GM23248 (cell line): ENCODE measurements at regions not wholly inside any gene's neighbourhood (a gene's known extent, or its start where the extent isn't known, plus 50 kb on each side); places are given as distances from the start of the nearest gene placed in this dataset.

Experiments
- EZH2 ChIP-seq: fragments of 200-600 bp; sonication (generic); IDR thresholded peaks from 2 replicates; pipeline ENCODE4 v1.6.1; 2018; ENCODE audit warnings: antibody characterized with exemption, mild to moderate bottlenecking; ENCODE audit not compliant: insufficient read depth, poor library complexity, severe bottlenecking
- EZH2phosphoT487 ChIP-seq: fragments of 200-600 bp; sonication (generic); IDR thresholded peaks from 2 replicates; pipeline ENCODE4 v1.6.1; 2018; ENCODE audit warnings: antibody characterized with exemption, moderate library complexity, mild to moderate bottlenecking, low read depth; ENCODE audit not compliant: insufficient read depth

GRCh38 chr6:53440336-53440945, 91.7 kb upstream of the ELOVL5 start:
- TF ChIP-seq EZH2 (no peak), EZH2phosphoT487 (no peak)
